MM.1S (cell line): ENCODE measurements at regions not wholly inside any gene's neighbourhood (a gene's known extent, or its start where the extent isn't known, plus 50 kb on each side); places are given as distances from the start of the nearest gene placed in this dataset.

Source experiments
- DNase-seq: peaks from one replicate; pipeline ENCODE4 v3.0.0-alpha.2; 2015
- H2AFZ ChIP-seq: fragments of 300-600 bp; sonication (generic); 2 replicates; pipeline ENCODE4 v1.6.0; 2016; ENCODE audit warnings: antibody characterized with exemption, low read length
- H3F3A ChIP-seq: fragments of 300-600 bp; sonication (generic); 2 replicates; pipeline ENCODE4 v1.6.1; 2016; ENCODE audit warnings: mild to moderate bottlenecking, antibody characterized with exemption, low read length, moderate library complexity, mixed read lengths; ENCODE audit not compliant: insufficient read depth
- H3K27ac ChIP-seq: fragments of 300-600 bp; sonication (generic); 2 replicates; pipeline ENCODE4 v1.5.1; 2016; ENCODE audit warnings: mild to moderate bottlenecking, low read length
- H3K27me3 ChIP-seq: fragments of 300-600 bp; sonication (generic); replicated peaks from 2 replicates; pipeline ENCODE4 v1.6.0; 2016; ENCODE audit warnings: low read length; ENCODE audit not compliant: insufficient read depth
- H3K36me3 ChIP-seq: fragments of 300-600 bp; sonication (generic); replicated peaks from 2 replicates; pipeline ENCODE4 v1.6.1; 2016; ENCODE audit warnings: mild to moderate bottlenecking, low read length, mixed read lengths; ENCODE audit not compliant: insufficient read depth
- H3K4me1 ChIP-seq: fragments of 300-600 bp; sonication (generic); 2 replicates; pipeline ENCODE4 v1.6.1; 2016; ENCODE audit warnings: low read length, mixed read lengths
- H3K4me2 ChIP-seq: fragments of 300-600 bp; sonication (generic); 2 replicates; pipeline ENCODE4 v1.6.0; 2016; ENCODE audit warnings: low read depth, low read length
- H3K4me3 ChIP-seq: fragments of 300-600 bp; sonication (generic); 2 replicates; pipeline ENCODE4 v1.5.1; 2016; ENCODE audit warnings: low read length, mixed read lengths
- H3K79me2 ChIP-seq: fragments of 300-600 bp; sonication (generic); 2 replicates; pipeline ENCODE4 v1.6.1; 2016; ENCODE audit warnings: mixed run types, low read length, mixed read lengths
- H3K9ac ChIP-seq: fragments of 300-600 bp; sonication (generic); 2 replicates; pipeline ENCODE4 v1.6.1; 2016; ENCODE audit warnings: low read length, mixed read lengths
- H3K9me2 ChIP-seq: fragments of 300-600 bp; sonication (generic); replicated peaks from 2 replicates; pipeline ENCODE4 v1.6.1; 2016; ENCODE audit warnings: mild to moderate bottlenecking, low read length, mixed read lengths; ENCODE audit not compliant: insufficient read depth
- H3K9me3 ChIP-seq: fragments of 300-600 bp; sonication (generic); replicated peaks from 2 replicates; pipeline ENCODE4 v1.6.1; 2016; ENCODE audit warnings: mild to moderate bottlenecking, low read length, mixed read lengths; ENCODE audit not compliant: insufficient read depth
- H4K20me1 ChIP-seq: fragments of 300-600 bp; sonication (generic); 2 replicates; pipeline ENCODE4 v1.6.1; 2016; ENCODE audit warnings: mild to moderate bottlenecking, low read length, moderate library complexity, mixed read lengths; ENCODE audit not compliant: insufficient read depth
- CTCF ChIP-seq: fragments of 300-600 bp; sonication (generic); IDR thresholded peaks from 2 replicates; pipeline ENCODE4 v1.5.1; 2016; ENCODE audit warnings: antibody characterized with exemption, low read length, mixed read lengths
- EZH2 ChIP-seq: fragments of 300-600 bp; sonication (generic); optimal IDR thresholded peaks from 2 replicates; pipeline ENCODE3; 2017; ENCODE audit warnings: low read depth, mild to moderate bottlenecking, antibody characterized with exemption, low read length, mixed read lengths
- EZH2phosphoT487 ChIP-seq: fragments of 300-600 bp; sonication (generic); IDR thresholded peaks from 2 replicates; pipeline ENCODE4 v1.6.1; 2018; ENCODE audit warnings: antibody characterized with exemption, low read length

DNA sequence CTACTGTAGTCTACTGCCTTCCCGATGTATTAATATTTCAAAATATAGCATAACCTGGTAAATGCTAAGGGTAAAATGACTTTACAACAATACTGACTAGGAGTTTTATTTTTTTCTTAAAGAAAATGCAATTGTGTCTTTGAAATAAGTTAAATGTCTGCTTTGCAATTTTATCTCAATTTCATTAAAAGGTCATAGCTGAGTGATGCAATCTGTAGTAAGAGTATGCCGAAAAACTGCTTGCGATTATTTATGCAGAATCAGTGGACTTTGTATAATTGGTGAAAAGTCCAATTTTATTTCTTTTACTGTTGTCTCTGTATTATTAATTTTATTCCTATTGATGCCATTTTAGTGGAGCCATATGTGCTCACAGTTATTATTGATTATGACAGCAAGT lies 1143.6 kb upstream of the EPHA6 start:
- no peaks in the 10 kb centered on the region for H3K9me2 ChIP-seq
- TF ChIP-seq EZH2phosphoT487 (no peak), EZH2 (no peak), CTCF (no peak)
- no peaks in the 10 kb centered on the region for H3K9me3 ChIP-seq
- no peak for DNase-seq
- no peaks in the 10 kb centered on the region for H3K36me3 ChIP-seq
- no peaks in the 10 kb centered on the region for H4K20me1 ChIP-seq
- no peaks in the 10 kb centered on the region for H3K27me3 ChIP-seq
- H2AFZ ChIP-seq = no peak overlapping the region
- H3K4me1 ChIP-seq = no peaks in the 10 kb centered on the region
- no peaks in the 10 kb centered on the region for H3K79me2 ChIP-seq
- no peak overlapping the region for H3K9ac ChIP-seq
- H3K4me3 ChIP-seq = no peak overlapping the region
- no peak overlapping the region for H3K27ac ChIP-seq
- no peaks in the 10 kb centered on the region for H3F3A ChIP-seq
- H3K4me2 ChIP-seq = no peak overlapping the region

GRCh38 chr3:95673215-95673614 lies 1141.2 kb upstream of the EPHA6 start:
- Histone ChIP-seq H3K4me1 (no peaks in the 10 kb centered on the region), H3K4me2 (no peak overlapping the region), H2AFZ (no peak overlapping the region), H3K27me3 (no peaks in the 10 kb centered on the region), H3K36me3 (no peaks in the 10 kb centered on the region), H3K79me2 (no peaks in the 10 kb centered on the region), H3K9me3 (no peaks in the 10 kb centered on the region), H3K9ac (no peak overlapping the region), H3K9me2 (no peaks in the 10 kb centered on the region), H3K4me3 (no peak overlapping the region), H3K27ac (no peak overlapping the region), H4K20me1 (no peaks in the 10 kb centered on the region), H3F3A (no peaks in the 10 kb centered on the region)
- DNase-seq = no peak
- TF ChIP-seq EZH2 = no peak

DNA sequence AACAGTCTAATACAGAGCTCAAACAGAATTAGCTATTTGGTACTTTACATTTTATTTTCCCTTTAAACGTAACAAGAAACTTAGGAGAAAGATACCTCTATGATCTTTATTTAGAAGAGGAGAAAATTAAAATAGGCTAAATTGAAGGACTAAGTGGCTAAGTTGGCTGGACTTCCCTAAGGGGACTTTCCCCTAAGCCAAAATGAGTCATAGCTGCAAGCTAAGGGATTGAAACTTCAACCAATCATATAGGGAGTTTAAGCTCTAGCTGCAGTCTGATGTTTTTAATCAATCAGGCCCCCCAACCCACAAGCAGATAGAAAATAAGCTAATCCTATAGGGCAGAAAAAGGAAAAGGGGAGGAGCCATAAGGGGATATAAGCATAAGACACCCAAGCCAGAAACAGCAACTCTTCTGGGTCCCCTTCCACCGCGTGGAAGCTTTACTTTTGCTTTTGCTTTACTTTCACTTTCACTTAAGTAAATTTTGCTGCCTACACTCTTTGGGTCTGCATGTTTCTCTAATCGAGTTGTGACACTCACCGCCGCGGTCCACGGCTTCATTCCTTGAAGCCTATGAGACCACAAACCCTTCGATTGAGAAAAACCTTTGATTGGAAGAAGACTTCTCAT lies 1108.5 kb upstream of the EPHA6 start:
- Histone ChIP-seq H3K36me3 (no peaks in the 10 kb centered on the region), H4K20me1 (no peaks in the 10 kb centered on the region), H3K9me3 (no peaks in the 10 kb centered on the region), H3K79me2 (no peaks in the 10 kb centered on the region), H3F3A (no peaks in the 10 kb centered on the region), H3K9ac (no peak overlapping the region), H3K27ac (no peak overlapping the region), H3K27me3 (no peaks in the 10 kb centered on the region), H3K9me2 (no peaks in the 10 kb centered on the region), H3K4me2 (no peak overlapping the region), H2AFZ (no peak overlapping the region), H3K4me3 (no peak overlapping the region), H3K4me1 (no peaks in the 10 kb centered on the region)
- peak; percentile 26 for DNase-seq
- TF ChIP-seq EZH2phosphoT487 (no peak), EZH2 (no peak), CTCF (no peak)

GRCh38 chr3:95707268-95707667 lies 1107.1 kb upstream of the EPHA6 start:
- Histone ChIP-seq H3K36me3 (no peaks in the 10 kb centered on the region), H3K9me2 (no peaks in the 10 kb centered on the region), H3K4me2 (no peak overlapping the region), H3K27me3 (no peaks in the 10 kb centered on the region), H3F3A (no peaks in the 10 kb centered on the region), H3K9ac (no peak overlapping the region), H4K20me1 (no peaks in the 10 kb centered on the region), H3K27ac (no peak overlapping the region), H3K9me3 (no peaks in the 10 kb centered on the region), H2AFZ (no peak overlapping the region), H3K4me3 (no peak overlapping the region), H3K4me1 (no peaks in the 10 kb centered on the region), H3K79me2 (no peaks in the 10 kb centered on the region)
- no peak for DNase-seq
- TF ChIP-seq EZH2 = no peak
- TF ChIP-seq EZH2phosphoT487 = no peak
- no peak for TF ChIP-seq CTCF
